ENCODE measurements at regions not wholly inside any gene's neighbourhood (a gene's known extent, or its start where the extent isn't known, plus 50 kb on each side); places are given as distances from the start of the nearest gene placed in this dataset.

- TF ChIP-seq ZSCAN18 (CRISPR knock-in tag; IDR thresholded peaks at IDR 0.05) (no peak), MXD4 (CRISPR knock-in tag; IDR thresholded peaks at IDR 0.05; ENCODE audit: borderline replicate concordance) (no peak), ZNF121 (CRISPR knock-in tag; IDR thresholded peaks at IDR 0.05) (no peak), STAT6 (CRISPR knock-in tag; conservative IDR thresholded peaks at IDR 0.05; ENCODE audit: low read depth) (no peak)
- TF ChIP-seq, protein P1, sequence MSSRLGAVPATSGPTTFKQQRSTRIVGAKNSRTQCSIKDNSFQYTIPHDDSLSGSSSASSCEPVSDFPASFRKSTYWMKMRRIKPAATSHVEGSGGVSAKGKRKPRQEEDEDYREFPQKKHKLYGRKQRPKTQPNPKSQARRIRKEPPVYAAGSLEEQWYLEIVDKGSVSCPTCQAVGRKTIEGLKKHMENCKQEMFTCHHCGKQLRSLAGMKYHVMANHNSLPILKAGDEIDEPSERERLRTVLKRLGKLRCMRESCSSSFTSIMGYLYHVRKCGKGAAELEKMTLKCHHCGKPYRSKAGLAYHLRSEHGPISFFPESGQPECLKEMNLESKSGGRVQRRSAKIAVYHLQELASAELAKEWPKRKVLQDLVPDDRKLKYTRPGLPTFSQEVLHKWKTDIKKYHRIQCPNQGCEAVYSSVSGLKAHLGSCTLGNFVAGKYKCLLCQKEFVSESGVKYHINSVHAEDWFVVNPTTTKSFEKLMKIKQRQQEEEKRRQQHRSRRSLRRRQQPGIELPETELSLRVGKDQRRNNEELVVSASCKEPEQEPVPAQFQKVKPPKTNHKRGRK (CRISPR knock-in tag; IDR thresholded peaks at IDR 0.05; ENCODE audit: borderline replicate concordance), result no peak
- TF ChIP-seq, protein P2, sequence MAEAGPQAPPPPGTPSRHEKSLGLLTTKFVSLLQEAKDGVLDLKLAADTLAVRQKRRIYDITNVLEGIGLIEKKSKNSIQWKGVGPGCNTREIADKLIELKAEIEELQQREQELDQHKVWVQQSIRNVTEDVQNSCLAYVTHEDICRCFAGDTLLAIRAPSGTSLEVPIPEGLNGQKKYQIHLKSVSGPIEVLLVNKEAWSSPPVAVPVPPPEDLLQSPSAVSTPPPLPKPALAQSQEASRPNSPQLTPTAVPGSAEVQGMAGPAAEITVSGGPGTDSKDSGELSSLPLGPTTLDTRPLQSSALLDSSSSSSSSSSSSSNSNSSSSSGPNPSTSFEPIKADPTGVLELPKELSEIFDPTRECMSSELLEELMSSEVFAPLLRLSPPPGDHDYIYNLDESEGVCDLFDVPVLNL (CRISPR knock-in tag; IDR thresholded peaks at IDR 0.05; ENCODE audit: borderline replicate concordance, low read depth), result no peak
These were observed 381.8 kb upstream of the CRIM1 start (continued) for GRCh38 chr2:35973737-35974132.

DNA sequence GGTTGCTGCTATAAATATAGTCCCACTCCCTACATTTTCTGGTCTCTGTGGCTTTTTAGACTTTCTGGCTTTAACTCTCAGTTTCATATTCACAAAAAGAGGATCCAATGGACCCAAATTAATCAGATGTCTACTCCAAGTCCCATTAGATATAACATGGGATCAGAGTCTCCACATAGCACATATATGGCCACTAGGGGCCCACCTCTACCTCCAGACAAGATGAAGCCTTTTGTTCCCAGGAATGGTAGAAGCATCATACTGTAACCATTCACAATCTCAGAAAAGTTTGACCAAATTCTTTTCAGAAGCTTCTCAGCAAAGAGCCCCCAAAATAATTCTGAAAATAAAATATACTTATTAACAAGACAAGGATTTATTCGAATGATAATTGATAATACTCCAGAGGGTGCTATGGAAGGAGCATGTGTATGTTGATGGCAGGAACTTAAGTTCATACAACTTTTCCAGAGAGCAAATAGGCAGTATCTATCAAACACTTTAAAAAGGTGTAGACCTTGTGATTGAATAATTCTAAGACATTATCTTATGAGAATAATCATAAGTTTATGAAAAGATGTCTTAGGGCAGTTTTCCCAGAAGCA is 382.3 kb upstream of the CRIM1 start:
- POLR2A ChIA-PET, result no interaction called here
- CTCF ChIA-PET, result interaction anchor here (1.3 kb wide), 1 partner anchor 349 kb away, joined by 3 read pairs; no protein-coding TSS in a partner anchor
- TF ChIP-seq, protein P3, sequence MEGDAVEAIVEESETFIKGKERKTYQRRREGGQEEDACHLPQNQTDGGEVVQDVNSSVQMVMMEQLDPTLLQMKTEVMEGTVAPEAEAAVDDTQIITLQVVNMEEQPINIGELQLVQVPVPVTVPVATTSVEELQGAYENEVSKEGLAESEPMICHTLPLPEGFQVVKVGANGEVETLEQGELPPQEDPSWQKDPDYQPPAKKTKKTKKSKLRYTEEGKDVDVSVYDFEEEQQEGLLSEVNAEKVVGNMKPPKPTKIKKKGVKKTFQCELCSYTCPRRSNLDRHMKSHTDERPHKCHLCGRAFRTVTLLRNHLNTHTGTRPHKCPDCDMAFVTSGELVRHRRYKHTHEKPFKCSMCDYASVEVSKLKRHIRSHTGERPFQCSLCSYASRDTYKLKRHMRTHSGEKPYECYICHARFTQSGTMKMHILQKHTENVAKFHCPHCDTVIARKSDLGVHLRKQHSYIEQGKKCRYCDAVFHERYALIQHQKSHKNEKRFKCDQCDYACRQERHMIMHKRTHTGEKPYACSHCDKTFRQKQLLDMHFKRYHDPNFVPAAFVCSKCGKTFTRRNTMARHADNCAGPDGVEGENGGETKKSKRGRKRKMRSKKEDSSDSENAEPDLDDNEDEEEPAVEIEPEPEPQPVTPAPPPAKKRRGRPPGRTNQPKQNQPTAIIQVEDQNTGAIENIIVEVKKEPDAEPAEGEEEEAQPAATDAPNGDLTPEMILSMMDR (IDR thresholded peaks at IDR 0.05), result peak; percentile 53; the same call in 1 of the 2 replicates
- TF ChIP-seq, protein P4, sequence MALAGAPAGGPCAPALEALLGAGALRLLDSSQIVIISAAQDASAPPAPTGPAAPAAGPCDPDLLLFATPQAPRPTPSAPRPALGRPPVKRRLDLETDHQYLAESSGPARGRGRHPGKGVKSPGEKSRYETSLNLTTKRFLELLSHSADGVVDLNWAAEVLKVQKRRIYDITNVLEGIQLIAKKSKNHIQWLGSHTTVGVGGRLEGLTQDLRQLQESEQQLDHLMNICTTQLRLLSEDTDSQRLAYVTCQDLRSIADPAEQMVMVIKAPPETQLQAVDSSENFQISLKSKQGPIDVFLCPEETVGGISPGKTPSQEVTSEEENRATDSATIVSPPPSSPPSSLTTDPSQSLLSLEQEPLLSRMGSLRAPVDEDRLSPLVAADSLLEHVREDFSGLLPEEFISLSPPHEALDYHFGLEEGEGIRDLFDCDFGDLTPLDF (CRISPR knock-in tag; IDR thresholded peaks at IDR 0.05), result no peak
- TF ChIP-seq, protein P5, sequence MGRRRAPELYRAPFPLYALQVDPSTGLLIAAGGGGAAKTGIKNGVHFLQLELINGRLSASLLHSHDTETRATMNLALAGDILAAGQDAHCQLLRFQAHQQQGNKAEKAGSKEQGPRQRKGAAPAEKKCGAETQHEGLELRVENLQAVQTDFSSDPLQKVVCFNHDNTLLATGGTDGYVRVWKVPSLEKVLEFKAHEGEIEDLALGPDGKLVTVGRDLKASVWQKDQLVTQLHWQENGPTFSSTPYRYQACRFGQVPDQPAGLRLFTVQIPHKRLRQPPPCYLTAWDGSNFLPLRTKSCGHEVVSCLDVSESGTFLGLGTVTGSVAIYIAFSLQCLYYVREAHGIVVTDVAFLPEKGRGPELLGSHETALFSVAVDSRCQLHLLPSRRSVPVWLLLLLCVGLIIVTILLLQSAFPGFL (CRISPR knock-in tag; IDR thresholded peaks at IDR 0.05; ENCODE audit: borderline replicate concordance), result no peak
- no peak for TF ChIP-seq ZNF219 (CRISPR knock-in tag; IDR thresholded peaks at IDR 0.05; ENCODE audit: borderline replicate concordance)
- peak; percentile 21 for DNase-seq (ENCODE audit: low spot score)
- peak; percentile 93 for ATAC-seq
- no peak overlapping the region for H3K4me3 Mint-ChIP-seq
- H3K4me1 Mint-ChIP-seq, result peaks cover 10% of the 10 kb centered on the region
- no peaks in the 10 kb centered on the region for H3K36me3 Mint-ChIP-seq
- H3K9me3 Mint-ChIP-seq, result peaks cover 3% of the 10 kb centered on the region; the same call in 1 of the 2 replicates
- H3K27ac Mint-ChIP-seq, result no peak overlapping the region
- no peaks in the 10 kb centered on the region for H3K27me3 Mint-ChIP-seq (ENCODE audit: low read depth)

Measured in WTC11 (cell line).